LHCN-M2 (cell line): ENCODE measurements at regions not wholly inside any gene's neighbourhood (a gene's known extent, or its start where the extent isn't known, plus 50 kb on each side); places are given as distances from the start of the nearest gene placed in this dataset.
"Not testable (repeated sequence)": the region's sequence is repeated elsewhere in the genome, so short reads cannot be mapped to it uniquely, and the experiment has no call there.

Experiments used
- DNase-seq: peaks from one replicate; pipeline ENCODE4 v3.0.0-alpha.2; 2012; ENCODE audit warnings: low read depth

- not testable (repeated sequence) for DNase-seq
Observed at GRCh38 chr9:91021656-91022055, 220.0 kb downstream of the SYK start.

GRCh38 chr9:91023741-91024140, 222.1 kb downstream of the SYK start:
- no peak for DNase-seq

GRCh38 chr9:91024841-91025240, 223.2 kb downstream of the SYK start:
- DNase-seq, result no peak

GRCh38 chr9:91025856-91026255, 224.2 kb downstream of the SYK start:
- DNase-seq, result no peak

- DNase-seq, result no peak
Observed at GRCh38 chr9:91026266-91026665, 224.6 kb downstream of the SYK start.

GRCh38 chr9:91027005-91027404, 225.4 kb downstream of the SYK start:
- DNase-seq, result no peak

- no peak for DNase-seq
Observed at GRCh38 chr9:91028166-91028827, 226.7 kb downstream of the SYK start.

- DNase-seq, result no peak
Observed at GRCh38 chr9:91029650-91030361, 228.2 kb downstream of the SYK start.

- no peak for DNase-seq
Observed at GRCh38 chr9:91032121-91032531, 230.5 kb downstream of the SYK start.

- DNase-seq, result no peak
Observed at GRCh38 chr9:91033270-91033669, 231.7 kb downstream of the SYK start.

GRCh38 chr9:91033797-91034196, 232.2 kb downstream of the SYK start:
- no peak for DNase-seq

GRCh38 chr9:91034521-91034920, 232.9 kb downstream of the SYK start:
- no peak for DNase-seq

- no peak for DNase-seq
Observed at GRCh38 chr9:91034976-91035824, 233.6 kb downstream of the SYK start.

- DNase-seq, result no peak
Observed at GRCh38 chr9:91035825-91036208, 234.2 kb downstream of the SYK start.

GRCh38 chr9:91036356-91036755, 234.7 kb downstream of the SYK start:
- no peak for DNase-seq

- peak; percentile 67 for DNase-seq
Observed at GRCh38 chr9:91036826-91037510, 235.3 kb downstream of the SYK start.

- DNase-seq, result peak; percentile 81
Observed at GRCh38 chr9:91037511-91038482, 236.2 kb downstream of the SYK start.

- no peak for DNase-seq
Observed at GRCh38 chr9:91038483-91039124, 237.0 kb downstream of the SYK start.

- no peak for DNase-seq
Observed at GRCh38 chr9:91039125-91039834, 237.7 kb downstream of the SYK start.

- no peak for DNase-seq
Observed at GRCh38 chr9:91039835-91040140, 238.2 kb downstream of the SYK start.
